PC-9 (cell line): ENCODE measurements at regions not wholly inside any gene's neighbourhood (a gene's known extent, or its start where the extent isn't known, plus 50 kb on each side); places are given as distances from the start of the nearest gene placed in this dataset.

Source experiments
- EZH2 ChIP-seq: fragments of 200-600 bp; sonication (generic); IDR thresholded peaks from 2 replicates; pipeline ENCODE4 v1.8.0; 2017; ENCODE audit warnings: antibody characterized with exemption, low read depth
- TF ChIP-seq, protein P1 (sequence below): fragments of 200-600 bp; sonication (generic); conservative IDR thresholded peaks from 2 replicates; pipeline ENCODE4 v1.6.1; 2017; ENCODE audit warnings: mixed run types, antibody characterized with exemption, mild to moderate bottlenecking, moderate library complexity

DNA sequence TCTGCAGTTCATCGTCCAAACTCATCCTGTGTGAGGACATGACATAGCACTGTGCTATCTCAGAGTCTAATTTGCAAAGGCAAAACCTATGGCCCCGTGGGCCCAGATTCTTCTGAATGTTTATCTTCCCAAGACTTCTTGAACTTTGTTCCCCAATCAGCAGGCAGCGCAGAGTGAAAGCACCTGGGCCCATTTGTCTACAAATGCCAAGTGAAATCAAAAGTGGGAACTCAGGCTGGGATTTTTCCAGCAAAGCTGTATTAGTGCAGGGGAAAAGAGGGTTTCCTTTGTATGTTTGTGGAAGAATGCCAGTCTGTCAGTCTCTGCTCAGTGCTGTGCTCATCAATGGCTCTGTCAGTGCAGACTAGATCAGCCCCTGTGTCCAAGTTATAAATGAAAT, 55.8 kb downstream of the FOXD1 start:
- TF ChIP-seq, protein P1, sequence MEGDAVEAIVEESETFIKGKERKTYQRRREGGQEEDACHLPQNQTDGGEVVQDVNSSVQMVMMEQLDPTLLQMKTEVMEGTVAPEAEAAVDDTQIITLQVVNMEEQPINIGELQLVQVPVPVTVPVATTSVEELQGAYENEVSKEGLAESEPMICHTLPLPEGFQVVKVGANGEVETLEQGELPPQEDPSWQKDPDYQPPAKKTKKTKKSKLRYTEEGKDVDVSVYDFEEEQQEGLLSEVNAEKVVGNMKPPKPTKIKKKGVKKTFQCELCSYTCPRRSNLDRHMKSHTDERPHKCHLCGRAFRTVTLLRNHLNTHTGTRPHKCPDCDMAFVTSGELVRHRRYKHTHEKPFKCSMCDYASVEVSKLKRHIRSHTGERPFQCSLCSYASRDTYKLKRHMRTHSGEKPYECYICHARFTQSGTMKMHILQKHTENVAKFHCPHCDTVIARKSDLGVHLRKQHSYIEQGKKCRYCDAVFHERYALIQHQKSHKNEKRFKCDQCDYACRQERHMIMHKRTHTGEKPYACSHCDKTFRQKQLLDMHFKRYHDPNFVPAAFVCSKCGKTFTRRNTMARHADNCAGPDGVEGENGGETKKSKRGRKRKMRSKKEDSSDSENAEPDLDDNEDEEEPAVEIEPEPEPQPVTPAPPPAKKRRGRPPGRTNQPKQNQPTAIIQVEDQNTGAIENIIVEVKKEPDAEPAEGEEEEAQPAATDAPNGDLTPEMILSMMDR, result no peak
- no peak for TF ChIP-seq EZH2
